HL-60 (cell line): ENCODE measurements at regions not wholly inside any gene's neighbourhood (a gene's known extent, or its start where the extent isn't known, plus 50 kb on each side); places are given as distances from the start of the nearest gene placed in this dataset.

Experiments used
- POLR2AphosphoS5 ChIP-seq: IDR thresholded peaks from 2 replicates; pipeline ENCODE4 v1.6.1; 2012; ENCODE audit warnings: low read depth
- REST ChIP-seq: IDR thresholded peaks from 2 replicates; pipeline ENCODE4 v1.6.1; 2012; ENCODE audit warnings: low read depth; ENCODE audit not compliant: insufficient replicate concordance
- TF ChIP-seq, protein P1 (sequence below): IDR thresholded peaks from one replicate; pipeline ENCODE4 v1.5.1; 2011; ENCODE audit warnings: low read length, control low read depth, inconsistent platforms; ENCODE audit not compliant: insufficient read depth

DNA sequence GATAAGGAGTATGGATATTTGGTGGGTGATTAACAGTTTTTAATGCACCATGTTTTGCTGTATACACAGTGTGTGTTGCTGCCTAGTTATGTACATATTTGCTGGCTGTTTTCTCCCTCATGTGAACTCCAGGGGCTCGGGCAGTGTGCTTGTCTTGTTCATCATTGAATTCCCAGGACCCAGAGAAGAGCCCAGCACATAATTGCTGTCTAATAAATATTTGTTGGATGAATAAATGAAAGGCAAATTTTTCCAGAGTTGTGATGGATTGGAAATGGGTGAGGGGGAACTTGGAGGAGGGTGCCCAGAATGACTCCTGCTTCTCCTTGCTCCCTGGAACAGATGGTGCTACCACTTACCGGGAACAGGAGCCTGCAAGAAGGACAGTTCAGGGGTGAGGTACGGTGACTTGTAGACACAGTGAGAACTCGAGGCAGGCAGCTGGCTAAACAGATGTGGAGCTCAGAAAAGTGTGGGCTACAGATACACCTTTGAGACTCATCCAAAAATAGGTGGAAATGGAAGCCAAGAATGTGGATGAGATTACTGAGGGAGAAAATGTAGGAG, 586.8 kb upstream of the MGMT start:
- TF ChIP-seq, protein P1, sequence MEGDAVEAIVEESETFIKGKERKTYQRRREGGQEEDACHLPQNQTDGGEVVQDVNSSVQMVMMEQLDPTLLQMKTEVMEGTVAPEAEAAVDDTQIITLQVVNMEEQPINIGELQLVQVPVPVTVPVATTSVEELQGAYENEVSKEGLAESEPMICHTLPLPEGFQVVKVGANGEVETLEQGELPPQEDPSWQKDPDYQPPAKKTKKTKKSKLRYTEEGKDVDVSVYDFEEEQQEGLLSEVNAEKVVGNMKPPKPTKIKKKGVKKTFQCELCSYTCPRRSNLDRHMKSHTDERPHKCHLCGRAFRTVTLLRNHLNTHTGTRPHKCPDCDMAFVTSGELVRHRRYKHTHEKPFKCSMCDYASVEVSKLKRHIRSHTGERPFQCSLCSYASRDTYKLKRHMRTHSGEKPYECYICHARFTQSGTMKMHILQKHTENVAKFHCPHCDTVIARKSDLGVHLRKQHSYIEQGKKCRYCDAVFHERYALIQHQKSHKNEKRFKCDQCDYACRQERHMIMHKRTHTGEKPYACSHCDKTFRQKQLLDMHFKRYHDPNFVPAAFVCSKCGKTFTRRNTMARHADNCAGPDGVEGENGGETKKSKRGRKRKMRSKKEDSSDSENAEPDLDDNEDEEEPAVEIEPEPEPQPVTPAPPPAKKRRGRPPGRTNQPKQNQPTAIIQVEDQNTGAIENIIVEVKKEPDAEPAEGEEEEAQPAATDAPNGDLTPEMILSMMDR, result no peak
- TF ChIP-seq POLR2AphosphoS5, result no peak
- no peak for TF ChIP-seq REST
